Loucy (cell line): ENCODE measurements at regions not wholly inside any gene's neighbourhood (a gene's known extent, or its start where the extent isn't known, plus 50 kb on each side); places are given as distances from the start of the nearest gene placed in this dataset.

Experiments used
- H2AFZ ChIP-seq: fragments of 200-600 bp; sonication (generic); 2 replicates; pipeline ENCODE4 v1.6.0; 2016; ENCODE audit warnings: antibody characterized with exemption, mild to moderate bottlenecking, low read length, moderate library complexity
- H3F3A ChIP-seq: fragments of 200-600 bp; 2 replicates; pipeline ENCODE4 v1.6.0; 2016; ENCODE audit warnings: antibody characterized with exemption, low read depth, mild to moderate bottlenecking
- H3K27me3 ChIP-seq: fragments of 200-600 bp; sonication (generic); 2 replicates; pipeline ENCODE4 v1.6.1; 2014; ENCODE audit warnings: low read length, mild to moderate bottlenecking; ENCODE audit not compliant: insufficient read depth, poor library complexity, severe bottlenecking
- H3K36me3 ChIP-seq: fragments of 200-600 bp; sonication (generic); 2 replicates; pipeline ENCODE4 v1.6.1; 2016; ENCODE audit warnings: low read length; ENCODE audit not compliant: insufficient read depth
- H3K4me1 ChIP-seq: fragments of 200-600 bp; sonication (generic); 2 replicates; pipeline ENCODE4 v1.5.1; 2014; ENCODE audit warnings: low read length, mild to moderate bottlenecking; ENCODE audit not compliant: insufficient read depth, poor library complexity, severe bottlenecking
- H3K4me2 ChIP-seq: fragments of 200-600 bp; sonication (generic); 2 replicates; pipeline ENCODE4 v1.6.0; 2014; ENCODE audit warnings: antibody characterized with exemption, low read length, low read depth, mild to moderate bottlenecking; ENCODE audit not compliant: poor library complexity, severe bottlenecking
- H3K4me3 ChIP-seq: fragments of 200-600 bp; sonication (generic); 2 replicates; pipeline ENCODE4 v1.5.1; 2014; ENCODE audit warnings: low read length, mild to moderate bottlenecking, mixed read lengths; ENCODE audit not compliant: poor library complexity, severe bottlenecking
- H3K79me2 ChIP-seq: fragments of 200-600 bp; sonication (generic); 2 replicates; pipeline ENCODE4 v1.6.1; 2014; ENCODE audit warnings: low read length; ENCODE audit not compliant: insufficient read depth
- H3K9ac ChIP-seq: fragments of 200-600 bp; sonication (generic); 2 replicates; pipeline ENCODE4 v1.6.0; 2014; ENCODE audit warnings: mild to moderate bottlenecking, low read depth, low read length, moderate library complexity; ENCODE audit not compliant: poor library complexity, severe bottlenecking
- H3K9me2 ChIP-seq: fragments of 200-600 bp; sonication (generic); replicated peaks from 2 replicates; pipeline ENCODE4 v1.6.1; 2016; ENCODE audit warnings: low read depth, low read length, mixed read lengths
- H3K9me3 ChIP-seq: fragments of 200-600 bp; sonication (generic); 2 replicates; pipeline ENCODE4 v1.6.1; 2014; ENCODE audit warnings: mild to moderate bottlenecking, antibody characterized with exemption, low read length, low read depth; ENCODE audit not compliant: insufficient read depth
- H4K20me1 ChIP-seq: fragments of 200-600 bp; sonication (generic); 2 replicates; pipeline ENCODE4 v1.6.0; 2014; ENCODE audit warnings: antibody characterized with exemption, low read length, mild to moderate bottlenecking; ENCODE audit not compliant: insufficient read depth, poor library complexity, severe bottlenecking
- CTCF ChIP-seq: fragments of 200-600 bp; sonication (generic); conservative IDR thresholded peaks from 2 replicates; pipeline ENCODE4 v1.5.1; 2014; ENCODE audit warnings: mild to moderate bottlenecking, antibody characterized with exemption, low read length
- EZH2phosphoT487 ChIP-seq: fragments of 200-600 bp; IDR thresholded peaks from 2 replicates; pipeline ENCODE4 v1.6.1; 2018; ENCODE audit warnings: antibody characterized with exemption, mild to moderate bottlenecking, moderate library complexity, borderline replicate concordance

- no peak overlapping the region for H3K4me2 ChIP-seq
- H3K9me2 ChIP-seq, result no peaks in the 10 kb centered on the region
- no peaks in the 10 kb centered on the region for H3F3A ChIP-seq
Measured at GRCh38 chr1:185492089-185492825, 175.2 kb upstream of the IVNS1ABP start.

GRCh38 chr1:185491604-185492003 lies 174.6 kb upstream of the IVNS1ABP start:
- H3K9me2 ChIP-seq, result no peaks in the 10 kb centered on the region

More at GRCh38 chr1:185492089-185492825, 175.2 kb upstream of the IVNS1ABP start:
- no peak overlapping the region for H2AFZ ChIP-seq
- H3K9ac ChIP-seq, result no peak overlapping the region
- H3K9me3 ChIP-seq, result no peaks in the 10 kb centered on the region
- H3K36me3 ChIP-seq, result no peaks in the 10 kb centered on the region
- H3K79me2 ChIP-seq, result no peaks in the 10 kb centered on the region
- H3K4me3 ChIP-seq, result no peak overlapping the region
- H3K4me1 ChIP-seq, result peaks cover 6% of the 10 kb centered on the region
- H4K20me1 ChIP-seq, result no peaks in the 10 kb centered on the region
- TF ChIP-seq EZH2phosphoT487 (no peak), CTCF (no peak)
- H3K27me3 ChIP-seq, result no peaks in the 10 kb centered on the region

GRCh38 chr1:185490924-185491323 lies 173.9 kb upstream of the IVNS1ABP start:
- H3K4me2 ChIP-seq, result no peak overlapping the region
- H3F3A ChIP-seq, result no peaks in the 10 kb centered on the region
- no peaks in the 10 kb centered on the region for H3K9me2 ChIP-seq
- H3K79me2 ChIP-seq, result no peaks in the 10 kb centered on the region
- H2AFZ ChIP-seq, result no peak overlapping the region
- peaks cover 6% of the 10 kb centered on the region for H3K4me1 ChIP-seq
- no peaks in the 10 kb centered on the region for H3K27me3 ChIP-seq
- TF ChIP-seq CTCF (no peak), EZH2phosphoT487 (no peak)
- H3K9me3 ChIP-seq, result no peaks in the 10 kb centered on the region
- H3K36me3 ChIP-seq, result no peaks in the 10 kb centered on the region
- H3K9ac ChIP-seq, result no peak overlapping the region
- no peaks in the 10 kb centered on the region for H4K20me1 ChIP-seq
- H3K4me3 ChIP-seq, result no peak overlapping the region

More at GRCh38 chr1:185491604-185492003, 174.6 kb upstream of the IVNS1ABP start:
- Histone ChIP-seq H3K4me1 (peaks cover 6% of the 10 kb centered on the region), H3K36me3 (no peaks in the 10 kb centered on the region), H4K20me1 (no peaks in the 10 kb centered on the region), H3K4me2 (no peak overlapping the region), H3K9ac (no peak overlapping the region), H3K9me3 (no peaks in the 10 kb centered on the region), H3F3A (no peaks in the 10 kb centered on the region), H2AFZ (no peak overlapping the region), H3K27me3 (no peaks in the 10 kb centered on the region), H3K79me2 (no peaks in the 10 kb centered on the region), H3K4me3 (no peak overlapping the region)
- TF ChIP-seq EZH2phosphoT487 (no peak), CTCF (no peak)
